ENCODE measurements at regions not wholly inside any gene's neighbourhood (a gene's known extent, or its start where the extent isn't known, plus 50 kb on each side); places are given as distances from the start of the nearest gene placed in this dataset.
A peak's percentile ranks its signal among the peaks of the same experiment; 100 is the strongest.
"Not testable (repeated sequence)": the region's sequence is repeated elsewhere in the genome, so short reads cannot be mapped to it uniquely, and the experiment has no call there.

GRCh38 chr3:159252772-159253384 lies 451.0 kb downstream of the MFSD1 start:
- Mint-ChIP-seq H3K36me3 (ENCODE audit: unreplicated experiment) (no peaks in the 10 kb centered on the region), H3K27ac (ENCODE audit: unreplicated experiment) (no peak overlapping the region), H3K4me1 (ENCODE audit: unreplicated experiment) (no peaks in the 10 kb centered on the region), H3K4me3 (ENCODE audit: unreplicated experiment) (no peak overlapping the region), H3K27me3 (ENCODE audit: unreplicated experiment) (peaks cover 19% of the 10 kb centered on the region), H3K9me3 (ENCODE audit: unreplicated experiment) (peaks cover 15% of the 10 kb centered on the region)
- peak; percentile 50 for TF ChIP-seq CTCF (IDR thresholded peaks at IDR 0.05)
- no peak for DNase-seq (ENCODE audit: extremely low spot score, unreplicated experiment)

GRCh38 chr3:159253860-159254259 lies 452.0 kb downstream of the MFSD1 start:
- DNase-seq (ENCODE audit: extremely low spot score, unreplicated experiment), result no peak
- no peak for TF ChIP-seq CTCF (IDR thresholded peaks at IDR 0.05)
- no peak overlapping the region for H3K4me3 Mint-ChIP-seq (ENCODE audit: unreplicated experiment)
- peaks cover 15% of the 10 kb centered on the region for H3K9me3 Mint-ChIP-seq (ENCODE audit: unreplicated experiment)
- H3K4me1 Mint-ChIP-seq (ENCODE audit: unreplicated experiment), result no peaks in the 10 kb centered on the region
- H3K27me3 Mint-ChIP-seq (ENCODE audit: unreplicated experiment), result peaks cover 26% of the 10 kb centered on the region
- no peaks in the 10 kb centered on the region for H3K36me3 Mint-ChIP-seq (ENCODE audit: unreplicated experiment)
- H3K27ac Mint-ChIP-seq (ENCODE audit: unreplicated experiment), result no peak overlapping the region

- Mint-ChIP-seq H3K36me3 (ENCODE audit: unreplicated experiment) (no peaks in the 10 kb centered on the region), H3K4me3 (ENCODE audit: unreplicated experiment) (no peak overlapping the region), H3K27me3 (ENCODE audit: unreplicated experiment) (peaks cover 49% of the 10 kb centered on the region), H3K9me3 (ENCODE audit: unreplicated experiment) (peaks cover 3% of the 10 kb centered on the region), H3K27ac (ENCODE audit: unreplicated experiment) (no peak overlapping the region), H3K4me1 (ENCODE audit: unreplicated experiment) (no peaks in the 10 kb centered on the region)
- DNase-seq (ENCODE audit: extremely low spot score, unreplicated experiment), result no peak
- no peak for TF ChIP-seq CTCF (IDR thresholded peaks at IDR 0.05)
Measured at GRCh38 chr3:159257954-159258353, 456.1 kb downstream of the MFSD1 start.

DNA sequence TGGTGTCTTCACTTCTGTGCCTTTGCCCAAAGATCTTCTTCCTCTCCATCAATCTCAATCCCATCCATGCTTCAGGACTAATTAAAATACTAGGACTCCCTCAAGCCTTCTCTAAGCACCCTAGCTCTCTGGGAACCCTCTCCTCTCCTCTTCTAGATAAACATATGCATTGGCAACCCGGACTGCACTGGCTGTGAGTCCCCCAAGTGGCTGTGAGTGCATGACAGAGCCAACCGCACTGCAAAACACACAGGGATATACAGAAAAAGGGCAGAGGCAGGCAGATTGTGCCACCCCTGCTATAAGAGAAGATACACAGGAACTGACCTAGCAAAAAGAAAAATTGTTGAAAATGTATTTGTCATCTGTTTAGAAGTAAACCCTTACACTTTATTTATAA lies 457.1 kb downstream of the MFSD1 start:
- peaks cover 56% of the 10 kb centered on the region for H3K27me3 Mint-ChIP-seq (ENCODE audit: unreplicated experiment)
- no peak for DNase-seq (ENCODE audit: extremely low spot score, unreplicated experiment)
- no peak overlapping the region for H3K4me3 Mint-ChIP-seq (ENCODE audit: unreplicated experiment)
- H3K36me3 Mint-ChIP-seq (ENCODE audit: unreplicated experiment), result no peaks in the 10 kb centered on the region
- no peak overlapping the region for H3K27ac Mint-ChIP-seq (ENCODE audit: unreplicated experiment)
- H3K9me3 Mint-ChIP-seq (ENCODE audit: unreplicated experiment), result no peaks in the 10 kb centered on the region
- H3K4me1 Mint-ChIP-seq (ENCODE audit: unreplicated experiment), result no peaks in the 10 kb centered on the region
- TF ChIP-seq CTCF (IDR thresholded peaks at IDR 0.05), result no peak

GRCh38 chr3:159260049-159260662 lies 458.3 kb downstream of the MFSD1 start:
- Mint-ChIP-seq H3K36me3 (ENCODE audit: unreplicated experiment) (no peaks in the 10 kb centered on the region), H3K4me3 (ENCODE audit: unreplicated experiment) (no peak overlapping the region), H3K4me1 (ENCODE audit: unreplicated experiment) (no peaks in the 10 kb centered on the region), H3K9me3 (ENCODE audit: unreplicated experiment) (no peaks in the 10 kb centered on the region), H3K27ac (ENCODE audit: unreplicated experiment) (no peak overlapping the region), H3K27me3 (ENCODE audit: unreplicated experiment) (peaks cover 53% of the 10 kb centered on the region)
- DNase-seq (ENCODE audit: extremely low spot score, unreplicated experiment), result no peak
- TF ChIP-seq CTCF (IDR thresholded peaks at IDR 0.05), result peak; percentile 81

DNA sequence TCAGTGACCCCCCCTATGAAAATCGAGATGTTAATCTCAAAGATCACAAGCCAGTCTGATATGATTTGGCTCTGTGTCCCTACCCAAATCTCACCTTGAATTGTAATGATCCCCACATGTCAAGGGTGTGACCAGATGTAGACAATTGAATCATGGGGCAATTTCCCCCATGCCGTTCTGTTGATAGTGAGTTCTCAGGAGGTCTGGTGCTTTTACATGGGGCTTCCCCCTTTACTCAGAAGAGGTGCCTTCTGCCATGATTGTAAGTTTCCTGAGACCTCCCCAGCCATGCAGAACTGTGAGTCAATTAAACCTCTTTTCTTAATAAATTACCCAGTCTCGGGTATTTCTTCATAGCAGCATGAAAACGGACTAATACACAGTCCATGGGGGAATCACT lies 459.5 kb downstream of the MFSD1 start:
- peaks cover 44% of the 10 kb centered on the region for H3K27me3 Mint-ChIP-seq (ENCODE audit: unreplicated experiment)
- not testable (repeated sequence) for H3K4me3 Mint-ChIP-seq (ENCODE audit: unreplicated experiment)

More for the DNA sequence above, 459.5 kb downstream of the MFSD1 start:
- DNase-seq (ENCODE audit: extremely low spot score, unreplicated experiment); H3K27ac Mint-ChIP-seq (ENCODE audit: unreplicated experiment); H3K9me3 Mint-ChIP-seq (ENCODE audit: unreplicated experiment); H3K36me3 Mint-ChIP-seq (ENCODE audit: unreplicated experiment); H3K4me1 Mint-ChIP-seq (ENCODE audit: unreplicated experiment): not testable (repeated sequence)
